ENCODE measurements at regions not wholly inside any gene's neighbourhood (a gene's known extent, or its start where the extent isn't known, plus 50 kb on each side); places are given as distances from the start of the nearest gene placed in this dataset.

DNA sequence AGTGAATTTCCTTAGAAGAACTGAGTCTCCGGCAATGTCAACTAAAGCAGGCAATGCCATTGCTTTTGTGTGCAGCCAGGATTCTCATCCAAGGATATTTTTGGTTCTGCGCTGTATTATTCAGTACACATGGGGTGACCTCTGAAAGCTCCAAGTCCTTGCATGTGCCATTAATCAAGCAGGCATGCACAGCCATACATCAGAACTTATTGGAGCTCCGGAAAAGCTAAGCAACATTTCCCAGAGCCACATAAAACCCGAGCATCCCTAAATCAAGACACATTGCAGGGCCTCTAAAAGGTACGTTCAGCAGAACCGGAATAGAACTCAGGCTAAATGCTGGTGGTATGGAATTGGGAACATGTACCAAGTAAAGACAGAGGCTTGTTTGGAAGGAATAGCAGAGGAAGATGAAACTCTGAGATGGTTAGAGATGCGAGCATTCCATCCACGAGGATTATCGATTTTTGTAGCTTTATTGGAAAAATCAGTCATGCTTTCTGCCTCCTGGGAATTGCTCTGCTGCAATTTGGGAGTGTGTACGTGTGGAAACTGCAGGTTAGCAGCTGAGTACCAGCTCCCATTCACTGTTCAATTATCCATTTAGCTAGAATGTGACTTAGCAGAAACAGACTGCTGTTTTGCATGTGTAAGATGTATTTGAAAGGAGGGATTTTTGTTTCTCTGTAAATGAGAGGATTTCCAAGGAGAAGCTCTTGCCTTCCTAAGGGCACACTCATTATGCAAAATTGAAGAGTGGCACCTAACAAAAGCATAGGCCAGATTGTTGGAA is 143.7 kb upstream of the WWC1 start:
- H3K4me3 ChIP-seq (ENCODE audit: low read depth, low read length), result no peak overlapping the region
- no peak for DNase-seq (ENCODE audit: low read depth)
- TF ChIP-seq, protein P1, sequence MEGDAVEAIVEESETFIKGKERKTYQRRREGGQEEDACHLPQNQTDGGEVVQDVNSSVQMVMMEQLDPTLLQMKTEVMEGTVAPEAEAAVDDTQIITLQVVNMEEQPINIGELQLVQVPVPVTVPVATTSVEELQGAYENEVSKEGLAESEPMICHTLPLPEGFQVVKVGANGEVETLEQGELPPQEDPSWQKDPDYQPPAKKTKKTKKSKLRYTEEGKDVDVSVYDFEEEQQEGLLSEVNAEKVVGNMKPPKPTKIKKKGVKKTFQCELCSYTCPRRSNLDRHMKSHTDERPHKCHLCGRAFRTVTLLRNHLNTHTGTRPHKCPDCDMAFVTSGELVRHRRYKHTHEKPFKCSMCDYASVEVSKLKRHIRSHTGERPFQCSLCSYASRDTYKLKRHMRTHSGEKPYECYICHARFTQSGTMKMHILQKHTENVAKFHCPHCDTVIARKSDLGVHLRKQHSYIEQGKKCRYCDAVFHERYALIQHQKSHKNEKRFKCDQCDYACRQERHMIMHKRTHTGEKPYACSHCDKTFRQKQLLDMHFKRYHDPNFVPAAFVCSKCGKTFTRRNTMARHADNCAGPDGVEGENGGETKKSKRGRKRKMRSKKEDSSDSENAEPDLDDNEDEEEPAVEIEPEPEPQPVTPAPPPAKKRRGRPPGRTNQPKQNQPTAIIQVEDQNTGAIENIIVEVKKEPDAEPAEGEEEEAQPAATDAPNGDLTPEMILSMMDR (IDR thresholded peaks at IDR 0.05; ENCODE audit: control insufficient read depth, extremely low read depth, insufficient read depth), result no peak

DNA sequence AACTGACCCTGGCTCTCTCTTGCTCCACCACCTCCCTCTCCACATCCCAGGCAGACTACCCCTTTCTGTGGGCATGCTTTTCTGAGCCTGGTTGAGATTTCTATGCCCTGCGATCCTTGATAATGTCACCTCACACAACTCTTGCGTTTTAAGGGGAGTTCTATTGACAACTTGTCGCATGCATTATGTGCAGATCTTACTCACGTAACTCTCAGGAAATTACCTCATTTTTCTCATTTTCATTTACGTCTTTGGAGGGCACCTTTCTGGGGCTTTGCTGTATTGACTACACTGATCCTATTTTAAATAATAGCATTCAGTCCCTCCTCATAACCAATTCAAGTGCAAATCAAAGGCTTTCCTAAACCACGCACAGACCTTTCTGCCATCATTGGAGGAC is 140.4 kb upstream of the WWC1 start:
- H3K4me3 ChIP-seq (ENCODE audit: low read depth, low read length), result no peak overlapping the region
- DNase-seq (ENCODE audit: low read depth), result no peak
- TF ChIP-seq, protein P1 (IDR thresholded peaks at IDR 0.05; ENCODE audit: control insufficient read depth, extremely low read depth, insufficient read depth), result no peak

DNA sequence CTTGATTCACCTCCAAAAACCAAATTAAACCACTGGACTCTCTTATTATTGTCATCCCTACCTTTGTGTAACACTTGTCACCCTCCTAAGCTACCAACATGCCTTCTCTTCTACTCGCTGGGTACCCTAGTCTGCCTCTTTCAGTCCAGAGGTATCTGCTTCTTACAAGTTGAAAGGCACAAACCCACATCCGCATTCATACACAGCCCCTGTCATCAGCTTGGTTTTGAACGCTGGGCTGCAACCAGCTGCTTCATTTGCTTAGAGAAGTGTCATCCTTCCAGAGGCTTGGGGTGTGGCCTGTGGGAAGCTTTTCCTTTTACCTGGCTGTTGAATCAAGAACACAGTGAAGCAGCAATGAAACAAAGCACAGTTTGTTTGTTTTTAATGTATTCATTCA is 138.8 kb upstream of the WWC1 start:
- DNase-seq (ENCODE audit: low read depth), result no peak
- H3K4me3 ChIP-seq (ENCODE audit: low read depth, low read length), result no peak overlapping the region
- TF ChIP-seq, protein P1 (IDR thresholded peaks at IDR 0.05; ENCODE audit: control insufficient read depth, extremely low read depth, insufficient read depth), result no peak

DNA sequence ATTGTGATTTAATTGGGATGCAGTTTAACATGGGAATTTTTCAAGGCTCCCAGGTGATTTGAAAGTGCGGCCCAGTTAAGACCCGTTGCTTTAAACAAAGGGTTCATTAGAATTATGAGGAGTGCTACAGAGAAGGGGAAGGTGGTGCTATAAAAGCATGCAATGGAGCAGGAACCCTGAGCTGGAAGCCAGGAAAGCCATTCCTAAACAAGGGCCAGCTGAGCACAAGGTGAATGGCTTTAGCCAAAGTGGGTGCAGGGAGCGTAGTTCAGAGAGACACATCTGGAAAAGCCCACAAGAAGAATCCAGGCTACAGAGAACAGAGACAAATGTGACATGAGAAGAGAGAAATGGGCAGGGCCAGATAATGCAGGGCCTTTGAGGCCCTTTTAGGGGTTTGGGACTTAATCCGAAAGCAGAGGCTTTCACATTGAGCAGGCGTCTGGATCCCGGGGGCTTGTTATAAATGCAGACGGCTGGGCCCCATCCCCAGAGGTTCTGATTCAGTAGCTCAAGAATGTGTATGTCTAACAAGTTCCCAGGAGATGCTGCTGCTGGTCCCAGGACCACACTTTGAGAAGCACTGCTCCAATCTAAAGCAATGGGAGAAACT is 138.1 kb upstream of the WWC1 start:
- TF ChIP-seq, protein P1 (IDR thresholded peaks at IDR 0.05; ENCODE audit: control insufficient read depth, extremely low read depth, insufficient read depth), result no peak
- H3K4me3 ChIP-seq (ENCODE audit: low read depth, low read length), result no peak overlapping the region
- DNase-seq (ENCODE audit: low read depth), result no peak

DNA sequence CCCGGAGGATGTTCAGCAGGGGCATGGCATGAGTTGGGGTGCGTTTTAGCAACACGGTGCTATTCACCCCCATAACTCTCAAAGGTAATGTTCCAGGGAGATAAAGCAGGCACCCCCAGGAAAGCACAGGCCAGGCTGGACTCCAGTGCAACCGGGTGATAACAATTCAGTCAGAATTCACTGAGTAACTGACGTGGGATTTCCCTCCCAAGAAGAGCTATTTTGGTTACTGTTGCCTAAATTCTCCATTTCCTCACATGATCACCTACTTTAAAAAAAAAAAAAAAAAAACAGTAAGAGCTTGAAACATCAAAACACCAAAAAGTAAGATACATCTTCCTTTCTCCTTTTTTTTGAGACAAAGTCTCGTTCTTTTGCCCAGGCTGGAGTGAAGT is 137.6 kb upstream of the WWC1 start:
- no peak for DNase-seq (ENCODE audit: low read depth)
- no peak overlapping the region for H3K4me3 ChIP-seq (ENCODE audit: low read depth, low read length)
- TF ChIP-seq, protein P1 (IDR thresholded peaks at IDR 0.05; ENCODE audit: control insufficient read depth, extremely low read depth, insufficient read depth), result no peak

DNA sequence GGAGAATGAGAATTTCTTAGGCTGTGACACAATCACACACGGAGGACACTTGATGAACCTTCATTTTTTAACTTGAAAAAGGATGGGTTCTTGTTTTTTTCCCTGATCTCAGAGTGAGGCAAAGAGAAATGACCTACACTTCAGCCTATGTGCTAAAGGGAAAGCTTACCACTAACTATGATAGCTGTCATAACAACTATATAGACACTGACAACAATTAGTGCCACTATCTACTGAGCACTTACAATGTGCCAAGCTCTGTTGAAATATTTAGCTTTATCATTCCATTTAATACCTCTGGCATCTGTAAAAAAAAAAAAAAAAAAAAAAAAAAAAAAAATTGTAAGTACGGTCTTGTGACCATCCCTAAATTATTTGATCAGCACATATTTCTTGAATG is 135.9 kb upstream of the WWC1 start:
- no peak for DNase-seq (ENCODE audit: low read depth)
- H3K4me3 ChIP-seq (ENCODE audit: low read depth, low read length), result no peak overlapping the region
- TF ChIP-seq, protein P1 (IDR thresholded peaks at IDR 0.05; ENCODE audit: control insufficient read depth, extremely low read depth, insufficient read depth), result no peak

All from LNCaP clone FGC (cell line).